ENCODE measurements at regions not wholly inside any gene's neighbourhood (a gene's known extent, or its start where the extent isn't known, plus 50 kb on each side); places are given as distances from the start of the nearest gene placed in this dataset.

- Histone ChIP-seq H3K9me3 (no peaks in the 10 kb centered on the region), H3K27ac (no peak overlapping the region), H3K4me3 (no peak overlapping the region), H3K4me1 (ENCODE audit: control insufficient read depth in 1 of 2, low read depth in 2 of 2) (no peaks in the 10 kb centered on the region), H3K27me3 (replicated peaks; ENCODE audit: insufficient read depth) (no peaks in the 10 kb centered on the region), H3K36me3 (no peaks in the 10 kb centered on the region)
- ATAC-seq (ENCODE audit: insufficient number of reproducible peaks, low FRiP score, low read depth) = no peak
- TF ChIP-seq CTCF (IDR thresholded peaks at IDR 0.05) = no peak
- no peak for DNase-seq (ENCODE audit: low spot score)
Observed at GRCh38 chr9:23215688-23216087, 610.4 kb downstream of the ELAVL2 start.

- DNase-seq (ENCODE audit: low spot score) (no peak), ATAC-seq (ENCODE audit: insufficient number of reproducible peaks, low FRiP score, low read depth) (no peak)
- Histone ChIP-seq H3K27ac (no peak overlapping the region), H3K9me3 (no peaks in the 10 kb centered on the region), H3K27me3 (replicated peaks; ENCODE audit: insufficient read depth) (no peaks in the 10 kb centered on the region), H3K4me3 (no peak overlapping the region), H3K4me1 (ENCODE audit: control insufficient read depth in 1 of 2, low read depth in 2 of 2) (no peaks in the 10 kb centered on the region), H3K36me3 (no peaks in the 10 kb centered on the region)
- no peak for TF ChIP-seq CTCF (IDR thresholded peaks at IDR 0.05)
Observed at GRCh38 chr9:23219471-23219870, 606.6 kb downstream of the ELAVL2 start.

- H3K9me3 ChIP-seq = no peaks in the 10 kb centered on the region
- ATAC-seq (ENCODE audit: insufficient number of reproducible peaks, low FRiP score, low read depth) (no peak), DNase-seq (ENCODE audit: low spot score) (no peak)
- no peaks in the 10 kb centered on the region for H3K36me3 ChIP-seq
- H3K27ac ChIP-seq = no peak overlapping the region
- H3K4me3 ChIP-seq = no peak overlapping the region
- TF ChIP-seq CTCF (IDR thresholded peaks at IDR 0.05) = no peak
- no peaks in the 10 kb centered on the region for H3K4me1 ChIP-seq (ENCODE audit: control insufficient read depth in 1 of 2, low read depth in 2 of 2)
- H3K27me3 ChIP-seq (replicated peaks; ENCODE audit: insufficient read depth) = no peaks in the 10 kb centered on the region
Observed at GRCh38 chr9:23220171-23220570, 605.9 kb downstream of the ELAVL2 start.

- Histone ChIP-seq H3K27me3 (replicated peaks; ENCODE audit: insufficient read depth) (no peaks in the 10 kb centered on the region), H3K4me1 (ENCODE audit: control insufficient read depth in 1 of 2, low read depth in 2 of 2) (no peaks in the 10 kb centered on the region), H3K4me3 (no peak overlapping the region), H3K27ac (no peak overlapping the region), H3K36me3 (no peaks in the 10 kb centered on the region), H3K9me3 (no peaks in the 10 kb centered on the region)
- TF ChIP-seq CTCF (IDR thresholded peaks at IDR 0.05) = no peak
- no peak for DNase-seq (ENCODE audit: low spot score)
- no peak for ATAC-seq (ENCODE audit: insufficient number of reproducible peaks, low FRiP score, low read depth)
Observed at GRCh38 chr9:23220957-23221356, 605.1 kb downstream of the ELAVL2 start.

GRCh38 chr9:23229890-23230317, 596.1 kb downstream of the ELAVL2 start:
- ATAC-seq (ENCODE audit: insufficient number of reproducible peaks, low FRiP score, low read depth) (no peak), DNase-seq (ENCODE audit: low spot score) (no peak)
- H3K36me3 ChIP-seq = no peaks in the 10 kb centered on the region
- H3K9me3 ChIP-seq = no peaks in the 10 kb centered on the region
- no peaks in the 10 kb centered on the region for H3K27me3 ChIP-seq (replicated peaks; ENCODE audit: insufficient read depth)
- H3K4me1 ChIP-seq (ENCODE audit: control insufficient read depth in 1 of 2, low read depth in 2 of 2) = no peaks in the 10 kb centered on the region
- no peak for TF ChIP-seq CTCF (IDR thresholded peaks at IDR 0.05)
- H3K27ac ChIP-seq = no peak overlapping the region
- no peak overlapping the region for H3K4me3 ChIP-seq

All from thoracic aorta (tissue), 2 donors.